GM12801 (cell line): ENCODE measurements at regions not wholly inside any gene's neighbourhood (a gene's known extent, or its start where the extent isn't known, plus 50 kb on each side); places are given as distances from the start of the nearest gene placed in this dataset.

Source experiments
- CTCF ChIP-seq: IDR thresholded peaks from one replicate; pipeline ENCODE4 v1.5.1; 2011; ENCODE audit warnings: control low read depth; ENCODE audit not compliant: insufficient read length; ENCODE audit errors: extremely low read depth

- no peak for TF ChIP-seq CTCF
These were observed 206.9 kb downstream of the MELK start for GRCh38 chr9:36779582-36779981.

- TF ChIP-seq CTCF, result no peak
These were observed 207.5 kb downstream of the MELK start for GRCh38 chr9:36780186-36780585.

- no peak for TF ChIP-seq CTCF
These were observed 208.8 kb downstream of the MELK start for GRCh38 chr9:36781533-36781932.
